CD4-positive, alpha-beta T cell (primary cell): ENCODE measurements at regions not wholly inside any gene's neighbourhood (a gene's known extent, or its start where the extent isn't known, plus 50 kb on each side); places are given as distances from the start of the nearest gene placed in this dataset.

Experiments
- ATAC-seq: fragments of 200-7000 bp; cut with Tn5 transposase; one replicate; pipeline ENCODE4 v1.10.0; 2022; ENCODE audit warnings: mild to moderate bottlenecking; ENCODE audit not compliant: poor library complexity
- CTCF ChIA-PET: fragments of 350-600 bp; sonication (Branson Sonifier 250); formaldehyde crosslinking; loops from one replicate; lab custom pipeline; 2021; ENCODE audit warnings: antibody characterized with exemption, inconsistent platforms; lab: Charles Lee
- POLR2A ChIA-PET: fragments of 350-600 bp; sonication (Branson Sonifier 250); formaldehyde crosslinking; loops from one replicate; lab custom pipeline; 2021; ENCODE audit warnings: antibody characterized with exemption, inconsistent platforms; lab: Charles Lee
- DNase-seq, 14 experiments: peaks; one replicate each; pipeline ENCODE4 v3.0.0-alpha.2; 2013 to 2020; ENCODE audit warnings: mixed read lengths in 2 of 14
- H3K27ac ChIP-seq, 2 donors: one replicate each; pipeline versions ENCODE4 v1.5.1 to v1.7.0; 2013; ENCODE audit warnings: low read length in 2 of 2, low read depth in 1 of 2, mild to moderate bottlenecking in 1 of 2
- H3K27me3 ChIP-seq, 2 experiments: 1 replicate in 1 of 2; 2 replicates in 1 of 2; pipeline versions ENCODE4 v1.6.1 to v1.7.0; 2013; ENCODE audit warnings: low read length in 2 of 2, control low read depth in 1 of 2, mild to moderate bottlenecking in 1 of 2, moderate library complexity in 1 of 2; ENCODE audit not compliant: insufficient read depth in 2 of 2, control insufficient read depth in 1 of 2
- H3K36me3 ChIP-seq: one replicate; pipeline ENCODE4 v1.6.1; 2013; ENCODE audit warnings: low read length, control low read depth; ENCODE audit not compliant: insufficient read depth
- H3K4me1 ChIP-seq: one replicate; pipeline ENCODE4 v1.6.1; 2013; ENCODE audit warnings: low read length, control low read depth; ENCODE audit not compliant: insufficient read depth
- H3K4me3 ChIP-seq: one replicate; pipeline ENCODE4 v1.5.1; 2013; ENCODE audit warnings: mild to moderate bottlenecking, low read length, moderate library complexity
- H3K9me3 ChIP-seq, 2 experiments: 1 replicate in 1 of 2; 2 replicates in 1 of 2; pipeline versions ENCODE4 v1.6.1 to v1.7.0; 2013; ENCODE audit warnings: low read length in 2 of 2, mild to moderate bottlenecking in 2 of 2, control low read depth in 1 of 2, moderate library complexity in 1 of 2; ENCODE audit not compliant: control insufficient read depth in 1 of 2, insufficient read depth in 1 of 2
- H3K27ac Mint-ChIP-seq: one replicate; pipeline ENCODE4 v1.8.0; 2020; ENCODE audit warnings: mixed read lengths
- H3K27me3 Mint-ChIP-seq: one replicate; pipeline ENCODE4 v1.8.0; 2021; ENCODE audit warnings: mixed read lengths
- H3K36me3 Mint-ChIP-seq: one replicate; pipeline ENCODE4 v1.8.0; 2021; ENCODE audit warnings: low read depth, mixed read lengths
- H3K4me1 Mint-ChIP-seq: one replicate; pipeline ENCODE4 v1.8.0; 2021; ENCODE audit warnings: low read depth, mixed read lengths
- H3K4me3 Mint-ChIP-seq: one replicate; pipeline ENCODE4 v1.8.0; 2020; ENCODE audit warnings: mild to moderate bottlenecking, mixed read lengths
- H3K9me3 Mint-ChIP-seq: one replicate; pipeline ENCODE4 v1.8.0; 2020; ENCODE audit warnings: mixed read lengths
- CTCF ChIP-seq: fragments of 200-600 bp; IDR thresholded peaks from one replicate; pipeline ENCODE4 v1.8.0; 2022; ENCODE audit warnings: antibody characterized with exemption, mild to moderate bottlenecking
- intact Hi-C, 2 experiments: fragments of 100-400 bp; cut with DNase I in 1 of 2; cut with micrococcal nuclease in 1 of 2; formaldehyde crosslinking; loops; one replicate each; pipeline versions ENCODE4 v1.15.1 to v1.9.0; 2023 to 2025; cut with DNase I, micrococcal nuclease

GRCh38 chr22:27111796-27112672, 454.6 kb downstream of the MIAT start:
- Mint-ChIP-seq H3K27me3 (peaks cover 30% of the 10 kb centered on the region), H3K4me3 (no peak overlapping the region), H3K27ac (no peak overlapping the region), H3K9me3 (peaks cover 4% of the 10 kb centered on the region), H3K4me1 (no peaks in the 10 kb centered on the region), H3K36me3 (no peaks in the 10 kb centered on the region)
- H3K27me3 ChIP-seq = no peaks in the 10 kb centered on the region
- ChIA-PET POLR2A (no interaction called here), CTCF (no interaction called here)
- no peaks in the 10 kb centered on the region for H3K36me3 ChIP-seq
- no peaks in the 10 kb centered on the region for H3K4me1 ChIP-seq
- no peak for TF ChIP-seq CTCF
- intact Hi-C loops = no loop called here
- ATAC-seq (no peak), DNase-seq (no peak)
- peaks cover 0 to 20% of the 10 kb centered on the region in 2 experiments for H3K9me3 ChIP-seq
- H3K4me3 ChIP-seq = no peak overlapping the region
- H3K27ac ChIP-seq = no peak overlapping the region

- intact Hi-C loops = no loop called here
- peak in 2 of 14 experiments; percentile 68 to 76 for DNase-seq
- peaks cover 4% of the 10 kb centered on the region for H3K9me3 Mint-ChIP-seq
- no peak for TF ChIP-seq CTCF
- peaks cover 30% of the 10 kb centered on the region for H3K27me3 Mint-ChIP-seq
- Histone ChIP-seq H3K4me3 (no peak overlapping the region), H3K27ac (no peak overlapping the region), H3K36me3 (no peaks in the 10 kb centered on the region), H3K4me1 (no peaks in the 10 kb centered on the region), H3K9me3 (peaks cover 0 to 20% of the 10 kb centered on the region in 2 experiments), H3K27me3 (no peaks in the 10 kb centered on the region)
- H3K36me3 Mint-ChIP-seq = no peaks in the 10 kb centered on the region
- CTCF ChIA-PET = no interaction called here
- H3K27ac Mint-ChIP-seq = no peak overlapping the region
- POLR2A ChIA-PET = no interaction called here
- no peak for ATAC-seq
- H3K4me1 Mint-ChIP-seq = no peaks in the 10 kb centered on the region
- no peak overlapping the region for H3K4me3 Mint-ChIP-seq
These were observed 455.8 kb downstream of the MIAT start for GRCh38 chr22:27113211-27113635.

- no peak overlapping the region for H3K27ac ChIP-seq
- intact Hi-C loops = no loop called here
- peaks cover 0 to 20% of the 10 kb centered on the region in 2 experiments for H3K9me3 ChIP-seq
- Mint-ChIP-seq H3K27me3 (peaks cover 30% of the 10 kb centered on the region), H3K4me3 (no peak overlapping the region), H3K4me1 (no peaks in the 10 kb centered on the region), H3K27ac (no peak overlapping the region), H3K9me3 (peaks cover 4% of the 10 kb centered on the region), H3K36me3 (no peaks in the 10 kb centered on the region)
- H3K27me3 ChIP-seq = no peaks in the 10 kb centered on the region
- POLR2A ChIA-PET = no interaction called here
- TF ChIP-seq CTCF = no peak
- ATAC-seq = no peak
- CTCF ChIA-PET = no interaction called here
- no peaks in the 10 kb centered on the region for H3K4me1 ChIP-seq
- H3K4me3 ChIP-seq = no peak overlapping the region
- DNase-seq = no peak
- H3K36me3 ChIP-seq = no peaks in the 10 kb centered on the region
These were observed 456.3 kb downstream of the MIAT start for GRCh38 chr22:27113641-27114040.
